GM19238 (cell line): ENCODE measurements at regions not wholly inside any gene's neighbourhood (a gene's known extent, or its start where the extent isn't known, plus 50 kb on each side); places are given as distances from the start of the nearest gene placed in this dataset.
"Not testable (repeated sequence)": the region's sequence is repeated elsewhere in the genome, so short reads cannot be mapped to it uniquely, and the experiment has no call there.

ENCODE experiments used
- DNase-seq: peaks from one replicate; pipeline ENCODE4 v3.0.0; 2011; ENCODE audit warnings: low spot score; ENCODE audit not compliant: insufficient read length

- DNase-seq: no peak
These were observed 116.7 kb downstream of the SOX4 start for GRCh38 chr6:21710216-21710615.

- DNase-seq: no peak
These were observed 117.5 kb downstream of the SOX4 start for GRCh38 chr6:21710908-21711627.

GRCh38 chr6:21712213-21712612 is 118.7 kb downstream of the SOX4 start:
- no peak for DNase-seq

GRCh38 chr6:21713481-21713880 is 119.9 kb downstream of the SOX4 start:
- DNase-seq: no peak

- DNase-seq: no peak
These were observed 121.6 kb downstream of the SOX4 start for GRCh38 chr6:21715180-21715579.

GRCh38 chr6:21722510-21722909 is 129.0 kb downstream of the SOX4 start:
- DNase-seq: no peak

GRCh38 chr6:21726676-21727075 is 133.1 kb downstream of the SOX4 start:
- no peak for DNase-seq

- no peak for DNase-seq
These were observed 134.6 kb downstream of the SOX4 start for GRCh38 chr6:21728141-21728540.

- no peak for DNase-seq
These were observed 135.9 kb downstream of the SOX4 start for GRCh38 chr6:21729431-21729830.

GRCh38 chr6:21730533-21730932 is 137.0 kb downstream of the SOX4 start:
- DNase-seq: no peak

GRCh38 chr6:21731411-21732031 is 138.0 kb downstream of the SOX4 start:
- no peak for DNase-seq

- not testable (repeated sequence) for DNase-seq
These were observed 138.6 kb downstream of the SOX4 start for GRCh38 chr6:21732032-21732730.

GRCh38 chr6:21732731-21733130 is 139.2 kb downstream of the SOX4 start:
- no peak for DNase-seq

- DNase-seq: no peak
These were observed 139.8 kb downstream of the SOX4 start for GRCh38 chr6:21733311-21733710.

GRCh38 chr6:21734204-21734603 is 140.7 kb downstream of the SOX4 start:
- DNase-seq: no peak

- no peak for DNase-seq
These were observed 144.9 kb downstream of the SOX4 start for GRCh38 chr6:21738180-21739094.

- no peak for DNase-seq
These were observed 145.7 kb downstream of the SOX4 start for GRCh38 chr6:21739241-21739640.

GRCh38 chr6:21739838-21740237 is 146.3 kb downstream of the SOX4 start:
- no peak for DNase-seq

GRCh38 chr6:21740376-21741124 is 147.0 kb downstream of the SOX4 start:
- DNase-seq: no peak

GRCh38 chr6:21741221-21742109 is 147.9 kb downstream of the SOX4 start:
- DNase-seq: no peak
